Pons (tissue), 1 donor: ENCODE measurements at regions not wholly inside any gene's neighbourhood (a gene's known extent, or its start where the extent isn't known, plus 50 kb on each side); places are given as distances from the start of the nearest gene placed in this dataset.
"Not testable (repeated sequence)": the region's sequence is repeated elsewhere in the genome, so short reads cannot be mapped to it uniquely, and the experiment has no call there.

Source experiments
- DNase-seq: peaks from one replicate; pipeline ENCODE4 v3.0.0-alpha.2; 2016; ENCODE audit warnings: low spot score

DNA sequence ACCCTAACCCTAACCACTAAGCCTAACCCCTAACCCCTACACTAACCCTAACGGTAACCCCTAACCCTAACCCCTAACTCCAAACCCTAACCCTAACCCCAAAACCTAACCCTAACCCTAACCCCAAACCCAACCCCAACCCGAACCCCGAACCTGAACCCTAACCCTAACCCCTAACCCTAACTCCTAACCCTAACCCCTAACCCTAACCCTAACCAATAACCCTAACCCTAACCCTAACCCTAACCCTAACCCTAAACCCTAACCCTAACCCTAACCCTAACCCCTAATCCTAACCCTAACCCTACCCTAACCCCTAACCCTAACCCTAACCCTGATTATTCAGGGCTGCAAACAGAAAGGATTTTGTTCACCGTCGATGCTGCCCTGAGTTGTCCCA is 144.6 kb upstream of the DUSP22 start:
- not testable (repeated sequence) for DNase-seq

DNA sequence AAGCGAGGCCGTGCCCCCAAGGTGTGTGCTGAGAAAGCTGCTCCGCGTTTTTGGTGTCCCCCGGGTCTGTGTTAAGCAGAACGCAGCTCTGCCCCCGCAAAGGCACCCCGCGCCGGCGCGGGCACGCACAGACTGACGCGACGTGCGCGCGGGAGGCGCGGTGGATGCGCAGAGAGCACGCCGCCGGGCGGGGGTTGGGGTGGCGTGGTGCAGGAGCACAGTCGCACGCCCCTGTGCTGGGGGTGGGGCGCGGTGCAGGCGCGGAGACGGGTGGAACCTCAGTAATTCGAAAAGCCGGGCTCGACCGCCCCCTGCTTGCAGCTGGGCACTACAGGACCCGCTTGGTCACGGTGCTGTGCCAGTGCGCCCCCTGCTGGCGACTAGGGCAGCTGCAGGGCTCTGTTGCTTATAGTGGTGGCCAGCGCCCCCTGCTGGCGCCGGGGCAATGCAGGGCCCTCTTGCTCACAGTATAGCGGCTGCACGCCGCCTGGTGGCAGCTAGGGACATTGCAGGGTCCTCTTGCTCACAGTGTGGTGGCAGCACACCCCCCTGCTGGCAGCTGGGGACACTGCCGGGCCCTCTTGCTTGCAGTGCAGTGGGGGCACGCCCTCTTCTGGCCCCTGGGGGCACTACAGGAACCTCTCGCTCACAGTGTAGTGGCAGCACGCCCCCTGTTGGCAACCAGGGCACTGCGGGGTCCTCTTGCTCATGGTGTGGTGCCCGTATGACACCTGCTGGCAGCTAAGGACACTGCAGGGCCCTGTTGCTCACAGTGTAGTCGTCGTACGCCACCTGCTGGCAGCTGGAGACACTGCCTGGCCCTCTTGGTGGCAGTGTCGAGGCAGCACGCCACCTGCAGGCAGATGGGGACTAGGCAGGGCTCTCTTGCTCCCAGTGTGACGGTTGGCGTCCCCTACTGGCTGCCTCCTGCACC is 144.0 kb upstream of the DUSP22 start:
- not testable (repeated sequence) for DNase-seq

DNA sequence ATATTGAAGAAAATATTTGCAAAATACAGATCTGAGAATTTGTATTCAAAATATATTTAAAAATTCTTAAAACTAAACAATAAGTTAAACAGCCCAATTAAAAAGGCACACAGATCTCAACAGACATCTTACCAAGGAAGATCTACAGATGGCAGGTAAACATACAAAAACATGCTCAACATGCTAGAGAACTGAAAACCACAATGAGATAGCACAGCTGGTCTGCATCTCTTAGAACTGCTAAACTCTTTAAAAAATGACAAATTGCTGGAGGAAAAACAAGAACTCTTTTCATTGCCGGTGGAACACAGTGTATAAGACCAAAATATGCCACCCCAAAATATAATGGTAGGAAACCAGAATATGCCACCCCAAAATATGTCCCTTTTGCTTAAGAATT is 142.1 kb upstream of the DUSP22 start:
- DNase-seq = not testable (repeated sequence)

DNA sequence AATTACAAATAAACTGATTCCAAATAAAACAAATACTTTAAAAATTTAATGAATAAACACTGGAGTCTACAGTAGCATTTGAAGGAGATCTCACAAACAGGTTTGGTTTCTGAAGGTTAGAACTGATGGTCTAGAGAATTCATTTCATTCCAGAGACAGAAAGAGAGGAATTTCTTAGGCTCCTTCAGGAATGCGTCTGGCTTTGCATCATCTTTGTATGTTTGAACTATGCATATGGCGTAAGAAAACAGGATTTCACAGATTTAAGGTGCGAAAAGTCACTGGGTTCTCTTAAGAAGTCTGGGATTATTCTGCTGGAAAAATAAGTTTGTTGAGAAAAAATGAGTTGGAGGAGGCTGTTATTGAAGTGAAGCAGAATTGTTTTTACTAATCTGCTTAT is 139.9 kb upstream of the DUSP22 start:
- DNase-seq = not testable (repeated sequence)

DNA sequence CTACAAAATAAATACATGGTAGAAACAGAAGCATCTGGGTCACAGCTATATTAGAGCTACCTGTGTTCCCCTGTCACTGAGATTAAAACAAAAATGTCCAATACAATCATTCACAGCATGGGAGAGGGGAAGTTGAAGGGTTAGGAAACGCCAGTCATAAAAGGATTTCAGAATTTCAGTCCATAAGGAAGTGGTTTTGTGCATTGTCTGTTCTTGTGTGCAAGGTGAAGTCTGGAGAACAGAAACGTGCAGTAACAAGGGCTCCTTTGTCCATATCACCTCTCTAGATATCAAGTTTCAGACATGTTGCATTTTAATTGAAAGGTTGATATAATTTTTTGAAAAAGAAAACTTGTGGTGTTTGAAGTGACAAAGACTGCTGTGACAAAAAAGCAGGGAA is 139.3 kb upstream of the DUSP22 start:
- DNase-seq = not testable (repeated sequence)

DNA sequence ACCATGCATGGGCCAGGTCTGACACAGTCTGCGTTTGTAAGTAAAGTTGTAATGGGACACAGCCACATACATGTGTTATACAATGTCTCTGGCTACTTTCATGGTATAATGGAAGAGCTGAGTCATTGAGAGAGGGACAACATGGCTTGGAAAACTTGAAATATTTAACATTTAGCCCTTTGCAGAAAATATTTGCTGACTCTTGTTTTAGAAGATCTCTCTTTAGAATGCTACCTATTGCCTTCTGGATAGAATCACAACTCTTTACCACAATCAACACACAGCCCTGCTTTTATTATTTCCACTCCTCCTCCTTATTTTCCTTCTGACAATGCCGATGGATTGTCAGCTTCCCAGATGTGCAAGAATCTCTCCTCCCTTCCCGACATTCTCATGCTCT is 138.4 kb upstream of the DUSP22 start:
- not testable (repeated sequence) for DNase-seq

DNA sequence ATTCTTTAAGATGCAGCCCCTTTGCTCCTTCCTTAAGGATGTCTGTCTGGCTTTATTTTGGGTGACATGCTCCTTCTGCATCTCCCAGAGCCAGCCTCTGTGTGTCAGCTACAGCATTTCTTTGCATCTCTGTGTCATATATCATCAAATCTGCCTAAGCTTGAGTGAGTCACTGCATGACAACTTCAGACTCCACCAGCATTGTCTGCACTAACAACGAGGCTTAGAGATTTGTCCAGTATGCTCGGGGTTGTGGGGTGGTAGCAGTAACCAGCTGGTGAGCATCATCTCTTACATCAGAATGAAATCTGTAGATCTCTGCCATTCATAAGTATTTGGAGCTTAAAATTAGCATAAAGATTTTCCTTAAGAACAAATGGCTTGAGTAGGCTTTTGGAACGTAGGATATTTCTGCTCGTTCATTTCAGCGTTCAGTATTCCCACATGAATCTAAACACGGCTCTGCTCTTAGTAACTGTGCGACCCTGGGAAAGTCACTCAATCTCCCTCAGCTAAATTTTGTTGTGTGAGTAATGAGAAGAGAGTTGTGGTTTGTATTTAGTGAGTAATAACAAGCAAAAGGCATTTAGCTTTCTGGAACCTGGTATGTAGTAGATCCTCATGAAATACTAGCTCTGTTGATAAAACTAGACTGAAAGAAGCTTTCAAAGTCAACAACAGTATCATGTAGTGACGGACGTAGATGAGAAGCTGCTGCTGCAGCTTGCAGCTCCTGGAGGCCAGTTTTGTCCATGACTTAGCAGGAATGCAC is 137.8 kb upstream of the DUSP22 start:
- not testable (repeated sequence) for DNase-seq

DNA sequence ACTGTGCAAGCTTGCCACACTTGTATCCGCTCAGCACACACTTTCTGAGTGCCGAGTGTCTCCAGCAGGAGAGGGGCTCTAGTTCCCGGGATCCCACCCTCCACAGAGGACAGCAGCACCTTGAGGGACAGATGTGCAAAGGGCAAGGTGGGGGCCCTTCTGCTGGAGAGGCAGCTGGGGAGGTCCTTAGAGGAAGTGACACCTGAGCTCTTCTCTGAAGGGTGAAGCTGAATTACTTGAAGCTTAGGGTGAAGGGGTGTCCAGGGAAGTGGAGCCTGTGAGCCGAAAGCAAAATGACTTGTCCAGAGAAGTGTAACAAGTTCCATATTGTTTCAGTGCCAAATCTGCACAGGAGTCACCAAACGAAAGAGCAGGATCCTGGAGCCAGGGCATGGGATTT is 136.3 kb upstream of the DUSP22 start:
- DNase-seq = no peak

DNA sequence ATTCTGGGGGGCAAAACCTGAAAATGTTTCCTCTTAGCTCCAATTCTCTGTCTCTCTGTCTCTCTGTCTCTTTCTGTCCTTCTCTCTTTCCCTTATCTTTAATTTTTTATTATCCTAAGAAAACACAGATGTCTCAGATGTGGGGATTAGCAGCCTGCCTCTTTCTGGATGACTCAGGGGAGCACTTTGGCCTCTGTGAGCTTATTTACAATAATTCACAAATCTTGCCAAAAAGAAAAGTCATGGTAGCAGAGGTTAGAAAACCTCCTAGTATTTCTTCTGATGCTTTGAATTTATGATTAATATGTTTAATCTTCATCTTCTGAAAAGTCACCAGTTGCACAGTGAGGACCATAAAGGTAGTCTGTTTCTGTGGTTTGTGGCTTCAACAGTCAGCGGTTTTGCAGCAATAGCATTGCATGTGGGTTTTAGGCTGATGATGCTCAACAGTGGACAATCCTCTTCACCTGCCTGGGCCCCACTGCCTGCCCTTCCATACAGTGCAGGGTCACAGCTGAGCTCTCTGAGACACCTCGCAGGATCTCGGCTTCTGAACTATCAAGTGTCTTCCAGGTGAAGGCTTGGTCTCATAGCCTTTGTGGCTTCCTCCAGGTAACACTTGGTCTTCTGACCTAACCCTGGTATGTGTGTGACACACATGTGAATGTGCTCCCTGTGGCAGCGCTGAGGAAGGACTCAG is 135.7 kb upstream of the DUSP22 start:
- DNase-seq = not testable (repeated sequence)

DNA sequence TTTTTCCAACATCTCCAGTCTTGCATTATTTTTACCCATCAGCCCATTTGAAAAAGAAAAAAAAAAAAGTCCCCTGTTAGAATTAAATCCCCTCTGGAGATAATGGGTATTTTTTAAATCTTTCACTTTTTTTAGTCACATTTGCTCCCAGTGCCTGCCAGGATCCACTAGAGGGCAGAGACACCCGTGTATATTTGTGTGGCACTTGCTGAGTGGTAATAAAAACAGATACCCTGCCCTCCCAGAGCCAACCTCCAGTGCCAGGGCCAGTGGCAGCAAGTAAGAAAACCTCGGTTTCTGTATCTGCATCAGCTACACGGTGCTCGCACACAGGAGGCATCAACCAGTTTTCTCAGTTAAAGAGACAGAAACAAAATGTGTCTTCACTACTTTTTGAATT is 135.1 kb upstream of the DUSP22 start:
- DNase-seq = not testable (repeated sequence)

DNA sequence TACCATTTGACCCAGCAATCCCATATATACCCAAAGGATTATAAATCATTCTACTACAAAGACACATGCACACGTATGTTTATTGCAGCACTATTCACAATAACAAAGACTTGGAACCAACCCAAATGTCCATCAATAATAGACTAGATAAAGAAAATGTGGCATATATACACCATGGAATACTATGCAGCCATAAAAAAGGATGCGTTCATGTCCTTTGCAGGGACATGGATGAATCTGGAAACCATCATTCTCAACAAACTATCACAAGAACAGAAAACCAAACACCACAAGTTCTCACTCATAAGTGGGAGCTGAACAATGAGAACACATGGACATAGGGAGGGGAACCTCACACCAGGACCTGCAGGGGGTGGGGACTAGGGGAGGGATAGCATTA is 130.6 kb upstream of the DUSP22 start:
- DNase-seq = not testable (repeated sequence)

DNA sequence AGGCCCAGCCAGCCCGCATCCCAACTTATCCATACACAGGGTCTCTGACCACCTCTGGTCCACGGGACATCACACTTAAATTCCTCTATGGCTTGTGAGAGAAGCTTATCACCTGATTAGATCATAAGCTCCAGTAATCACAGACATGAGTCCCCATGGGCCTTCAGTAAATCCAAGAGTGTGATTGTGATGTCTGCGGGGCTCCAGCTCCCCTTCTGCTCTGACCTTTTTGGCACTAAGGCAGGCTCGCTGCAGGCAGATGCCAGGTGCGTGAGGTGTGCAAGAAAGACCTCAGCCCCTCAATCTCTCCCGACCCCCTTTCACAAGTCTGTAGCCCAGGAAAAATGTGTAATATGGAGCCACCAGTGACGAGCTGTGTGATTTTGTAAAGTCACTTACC is 127.6 kb upstream of the DUSP22 start:
- no peak for DNase-seq

DNA sequence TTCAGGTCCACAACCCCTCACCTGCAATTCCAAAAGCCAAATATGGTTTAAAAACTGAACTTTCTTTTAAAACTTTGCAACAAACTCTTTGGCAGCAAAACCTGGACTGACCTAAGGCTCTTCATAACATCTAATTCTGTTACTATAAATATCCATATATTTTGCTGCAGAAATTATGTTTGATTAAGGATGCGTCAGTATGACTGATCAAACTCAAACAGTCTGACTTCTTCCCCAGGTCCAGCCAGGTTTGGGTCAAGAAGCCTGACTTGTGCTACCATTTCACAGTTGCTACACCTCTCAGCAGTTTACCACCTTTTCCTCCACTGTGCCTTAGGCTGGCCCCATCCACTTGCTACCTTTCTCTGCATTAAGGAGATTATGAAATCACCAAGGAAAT is 127.0 kb upstream of the DUSP22 start:
- DNase-seq = no peak

DNA sequence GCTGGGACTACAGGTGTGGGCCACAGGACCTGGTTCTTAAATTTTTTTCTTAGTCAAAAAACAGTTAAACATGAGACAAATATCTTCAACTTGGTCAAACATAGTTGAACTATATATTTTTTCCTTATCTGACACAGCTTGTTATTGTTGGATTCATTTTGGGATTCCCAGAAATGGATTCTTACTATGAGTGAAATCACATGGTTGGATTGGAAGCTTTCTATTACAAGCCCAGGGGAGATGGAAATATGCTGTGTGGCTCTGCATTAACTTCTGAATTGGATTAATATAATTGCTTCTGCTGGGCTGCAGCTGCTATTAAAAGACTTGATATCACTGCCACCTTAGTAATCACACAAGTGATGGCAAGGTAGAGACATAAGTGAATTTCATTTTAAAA is 126.4 kb upstream of the DUSP22 start:
- no peak for DNase-seq

DNA sequence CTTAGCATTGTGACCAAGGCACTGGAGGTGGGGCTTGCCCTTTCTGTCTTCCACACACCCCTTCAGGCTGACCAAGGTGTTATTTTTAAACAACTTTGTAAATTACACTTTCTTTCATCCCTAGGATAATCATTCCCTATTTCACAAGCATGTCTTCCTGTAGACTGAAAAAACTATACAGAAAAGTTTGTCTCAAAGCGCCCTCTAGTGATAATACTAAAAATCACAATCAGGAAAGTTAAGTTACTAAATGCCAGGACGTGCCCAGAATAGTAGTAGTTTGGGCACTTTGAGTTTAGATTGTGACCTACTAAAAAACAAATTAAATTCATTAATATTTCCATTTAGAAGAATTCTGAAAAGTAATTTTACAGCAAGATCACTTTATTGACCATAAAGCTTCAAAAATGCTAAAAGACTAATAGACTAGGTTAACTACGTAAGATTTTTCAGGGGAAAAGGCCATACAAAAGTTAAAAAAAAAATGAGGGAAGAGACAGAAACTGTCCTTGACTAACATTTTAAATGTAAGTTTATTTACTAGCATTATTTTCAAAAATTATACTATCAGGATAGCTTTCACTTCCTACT is 123.3 kb upstream of the DUSP22 start:
- DNase-seq = peak; percentile 63

DNA sequence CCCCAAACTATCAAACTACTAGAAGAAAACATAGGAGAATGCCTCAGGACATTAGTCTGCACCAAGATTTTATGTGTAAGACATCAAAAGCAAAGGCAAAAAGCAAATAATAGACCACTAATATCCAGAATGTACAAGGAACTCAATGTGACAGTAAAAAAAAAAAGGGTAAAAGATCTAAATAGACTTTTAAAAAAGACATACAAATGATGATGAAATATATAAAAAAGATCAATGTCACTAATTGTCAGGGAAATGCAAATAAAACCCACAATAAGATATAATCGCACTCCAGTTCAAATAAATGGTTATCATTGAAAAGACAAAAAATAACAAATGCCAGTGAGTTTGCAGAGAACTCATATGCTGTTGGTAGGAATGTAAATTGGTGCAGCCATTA is 118.3 kb upstream of the DUSP22 start:
- DNase-seq = no peak

DNA sequence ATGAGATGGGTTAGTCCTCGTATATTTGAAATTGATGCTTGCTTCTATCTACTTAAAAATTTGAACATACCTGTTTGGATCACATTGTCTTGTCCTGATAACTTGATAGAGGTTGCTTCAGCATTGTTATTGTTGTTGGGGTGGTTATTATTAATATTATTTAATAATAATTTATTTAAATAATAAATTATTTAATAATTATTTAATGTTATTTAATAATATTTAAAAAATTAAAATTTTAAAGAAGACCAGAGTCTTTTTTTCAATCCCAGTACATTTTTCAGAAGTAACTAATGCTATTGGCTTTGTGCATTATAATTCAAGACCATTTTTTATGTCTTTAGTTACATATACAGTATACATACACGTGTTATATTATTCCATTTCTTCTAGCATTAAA is 116.6 kb upstream of the DUSP22 start:
- DNase-seq = no peak

DNA sequence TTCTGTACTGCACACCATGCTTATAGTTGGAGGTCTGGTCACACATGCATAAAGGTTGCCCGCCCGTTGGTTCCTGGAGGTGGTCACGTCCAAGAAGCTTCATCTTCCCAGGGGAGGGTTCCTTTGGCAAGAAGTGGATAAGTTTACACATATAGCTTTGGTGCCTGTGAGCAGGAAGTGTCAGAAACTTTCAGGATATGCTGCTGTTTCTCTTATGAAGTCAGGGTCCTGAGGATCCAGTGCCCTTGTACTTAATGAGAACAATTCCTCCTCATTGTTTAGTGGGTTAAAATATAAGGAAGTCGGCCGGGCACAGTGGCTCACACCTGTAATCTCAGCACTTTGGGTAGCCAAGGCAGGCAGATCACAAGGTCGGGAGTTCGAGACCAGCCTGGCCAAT is 115.5 kb upstream of the DUSP22 start:
- DNase-seq = no peak

DNA sequence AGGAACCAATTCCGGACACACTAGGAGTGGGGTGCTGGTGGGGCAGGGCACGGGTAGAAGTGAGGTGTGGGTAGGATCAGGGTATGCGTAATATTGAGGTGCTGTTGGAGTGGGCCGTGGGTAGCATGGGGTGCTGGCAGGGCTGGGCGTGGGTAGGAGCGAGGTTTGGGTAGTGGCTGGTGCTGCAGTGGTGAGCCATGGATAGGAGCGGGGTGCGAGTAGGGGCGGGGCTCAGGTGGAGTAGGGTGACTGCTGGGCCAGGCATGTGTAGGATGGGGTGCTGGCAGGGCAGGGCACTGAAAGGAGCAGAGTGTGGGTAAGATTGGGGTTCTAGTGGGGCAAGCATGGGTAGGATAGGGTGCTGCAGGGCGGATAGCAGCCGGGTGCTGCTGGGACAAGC is 114.2 kb upstream of the DUSP22 start:
- DNase-seq = no peak

DNA sequence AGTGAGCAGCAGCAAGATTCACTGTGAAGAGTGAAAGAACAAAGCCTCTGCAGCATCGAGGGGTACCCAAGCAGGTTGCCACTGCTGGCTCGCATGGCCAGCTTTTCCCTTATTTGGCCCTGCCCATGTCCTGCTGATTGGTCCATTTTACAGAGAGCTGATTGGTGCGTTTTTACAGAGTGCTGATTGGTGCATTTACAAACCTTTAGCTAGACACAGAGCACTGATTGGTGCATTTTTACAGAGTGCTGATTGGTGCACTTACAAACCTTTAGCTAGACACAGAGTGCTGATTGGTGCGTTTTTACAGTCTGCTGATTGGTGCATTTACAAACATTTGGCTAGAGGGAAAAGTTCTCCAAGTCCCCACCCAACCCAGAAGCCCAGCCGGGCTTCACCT is 113.4 kb upstream of the DUSP22 start:
- not testable (repeated sequence) for DNase-seq

DNA sequence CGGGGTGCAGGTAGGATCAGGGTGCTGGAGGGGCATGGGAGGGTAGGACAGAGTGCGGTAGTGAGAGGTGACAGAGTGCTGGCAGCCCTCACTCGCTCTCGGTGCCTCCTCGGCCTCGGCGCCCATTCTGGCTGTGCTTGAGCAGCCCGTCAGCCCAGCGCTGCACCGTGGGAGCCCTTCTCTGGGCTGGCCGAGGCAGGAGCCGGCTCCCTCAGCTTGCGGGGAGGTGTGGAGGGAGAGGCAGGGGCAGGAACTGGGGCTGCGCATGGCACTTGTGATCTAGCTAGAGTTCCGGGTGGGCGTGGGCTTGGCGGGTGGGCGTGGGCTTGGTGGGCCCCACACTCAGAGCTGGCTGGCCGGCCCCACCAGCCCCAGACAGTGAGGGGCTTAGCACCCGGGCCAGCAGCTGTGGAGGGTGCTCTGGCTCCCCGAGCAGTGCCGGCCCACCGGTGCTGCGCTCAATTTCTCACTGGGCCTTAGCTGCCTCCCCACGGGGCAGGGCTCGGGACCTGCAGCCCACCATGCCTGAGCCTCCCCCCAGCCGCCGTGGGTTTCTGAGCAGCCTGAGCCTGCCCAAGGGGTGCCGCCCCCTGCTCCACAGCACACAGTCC is 112.8 kb upstream of the DUSP22 start:
- no peak for DNase-seq
